CD1c-positive myeloid dendritic cell (primary cell): ENCODE measurements at regions not wholly inside any gene's neighbourhood (a gene's known extent, or its start where the extent isn't known, plus 50 kb on each side); places are given as distances from the start of the nearest gene placed in this dataset.
"Not testable (repeated sequence)": the region's sequence is repeated elsewhere in the genome, so short reads cannot be mapped to it uniquely, and the experiment has no call there.

ENCODE experiments used
- DNase-seq: peaks from one replicate; pipeline ENCODE4 v3.0.0-alpha.2; 2016; ENCODE audit errors: extremely low spot score

DNA sequence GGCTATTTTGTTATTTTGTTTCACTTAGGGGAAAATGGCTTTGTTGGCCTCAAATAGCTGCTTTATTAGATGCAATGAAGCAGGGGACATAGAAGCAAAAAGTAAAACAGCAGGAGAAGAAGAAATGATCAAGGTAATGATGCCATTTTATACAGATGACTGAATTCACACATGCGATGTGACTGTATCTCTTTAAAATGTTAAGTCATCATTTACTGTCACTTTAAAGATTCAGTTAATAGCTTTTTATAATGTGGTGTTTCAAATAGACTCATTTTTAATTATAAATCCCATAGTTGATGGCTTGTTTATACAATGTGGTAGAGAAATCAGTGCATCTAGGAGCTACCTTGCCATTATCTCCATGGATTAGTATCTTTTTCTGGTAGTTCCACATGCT is 863.9 kb upstream of the DEFB115 start:
- DNase-seq, result not testable (repeated sequence)

GRCh38 chr20:30397111-30397510 is 860.4 kb upstream of the DEFB115 start:
- not testable (repeated sequence) for DNase-seq

GRCh38 chr20:30405061-30405460 is 852.4 kb upstream of the DEFB115 start:
- DNase-seq, result not testable (repeated sequence)

DNA sequence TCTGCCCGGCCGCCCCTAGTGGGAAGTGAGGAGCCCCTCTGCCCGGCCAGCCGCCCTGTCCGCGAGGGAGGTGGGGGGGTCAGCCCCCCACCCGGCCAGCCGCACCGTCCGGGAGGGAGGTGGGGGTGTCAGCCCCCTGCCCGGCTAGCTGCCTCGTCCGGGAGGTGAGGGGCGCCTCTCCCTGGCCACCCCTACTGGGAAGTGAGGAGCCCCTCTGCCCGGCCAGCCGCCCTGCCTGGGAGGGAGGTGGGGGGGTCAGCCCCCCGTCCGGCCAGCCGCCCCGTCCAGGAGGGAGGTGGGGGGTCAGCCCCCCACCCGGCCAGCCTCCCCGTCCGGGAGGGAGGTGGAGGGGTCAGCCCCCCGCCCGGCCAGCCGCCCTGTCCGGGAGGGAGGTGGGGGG is 851.9 kb upstream of the DEFB115 start:
- not testable (repeated sequence) for DNase-seq

- DNase-seq, result not testable (repeated sequence)
Measured at GRCh38 chr20:30406370-30406769, 851.1 kb upstream of the DEFB115 start.

DNA sequence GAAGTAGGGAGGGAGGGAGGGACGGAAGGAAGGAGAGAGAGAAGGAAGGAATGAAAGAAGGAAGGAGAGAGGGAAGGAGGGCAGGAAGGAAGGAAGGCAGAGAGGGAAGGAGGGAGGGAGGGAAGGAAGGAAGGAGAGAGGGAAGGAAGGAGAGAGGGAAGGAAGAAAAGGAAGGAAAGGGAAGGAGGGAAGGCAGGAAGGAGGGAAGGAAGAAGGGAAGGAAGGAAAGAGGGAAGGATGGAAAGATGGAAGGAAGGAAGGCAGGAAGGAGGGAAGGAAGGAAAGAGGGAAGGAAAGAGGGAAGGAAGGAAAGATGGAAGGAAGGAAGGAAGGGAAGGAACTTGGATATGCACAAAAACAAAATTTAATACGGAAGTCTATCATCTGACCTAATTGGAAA is 844.5 kb upstream of the DEFB115 start:
- no peak for DNase-seq

- not testable (repeated sequence) for DNase-seq
Measured at GRCh38 chr20:30417387-30417786, 840.1 kb upstream of the DEFB115 start.

DNA sequence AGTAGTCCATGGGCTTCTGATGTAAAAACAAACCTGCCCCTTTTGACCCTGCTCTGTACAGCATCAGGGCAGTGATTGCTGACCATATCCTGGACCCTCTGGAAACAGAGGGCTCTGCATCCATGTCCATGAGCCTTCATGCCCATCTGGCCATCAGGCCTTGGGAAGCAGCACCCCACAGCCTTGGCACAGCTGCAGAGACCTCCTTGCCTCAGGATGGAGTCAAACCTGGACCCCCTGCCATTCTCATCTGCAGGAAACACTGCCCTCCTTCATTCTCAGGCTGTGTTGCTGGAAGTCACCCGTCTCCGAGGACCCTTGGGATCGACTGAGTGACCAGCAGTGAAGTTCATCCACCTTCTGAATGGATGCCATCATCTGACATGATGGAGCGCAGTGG is 839.1 kb upstream of the DEFB115 start:
- not testable (repeated sequence) for DNase-seq

GRCh38 chr20:30419466-30419865 is 838.0 kb upstream of the DEFB115 start:
- DNase-seq, result no peak

GRCh38 chr20:30419871-30420420 is 837.5 kb upstream of the DEFB115 start:
- DNase-seq, result not testable (repeated sequence)
